ENCODE measurements at regions not wholly inside any gene's neighbourhood (a gene's known extent, or its start where the extent isn't known, plus 50 kb on each side); places are given as distances from the start of the nearest gene placed in this dataset.

GRCh38 chr18:30862900-30863299 is 179.6 kb downstream of the DSC3 start:
- peaks cover 2% of the 10 kb centered on the region for H3K27me3 Mint-ChIP-seq (ENCODE audit: low read depth)
- H3K27ac Mint-ChIP-seq (ENCODE audit: unreplicated experiment): no peak overlapping the region
- no peak for DNase-seq (ENCODE audit: low spot score)
- H3K4me3 Mint-ChIP-seq (ENCODE audit: unreplicated experiment): no peak overlapping the region
- peaks cover 4% of the 10 kb centered on the region for H3K9me3 Mint-ChIP-seq (ENCODE audit: low read depth)
- no peaks in the 10 kb centered on the region for H3K4me1 Mint-ChIP-seq (ENCODE audit: low read depth)
- TF ChIP-seq CTCF (IDR thresholded peaks at IDR 0.05): no peak
- no peaks in the 10 kb centered on the region for H3K36me3 Mint-ChIP-seq (ENCODE audit: low read depth)

- H3K4me3 Mint-ChIP-seq (ENCODE audit: unreplicated experiment): no peak overlapping the region
- H3K4me1 Mint-ChIP-seq (ENCODE audit: low read depth): no peaks in the 10 kb centered on the region
- H3K27me3 Mint-ChIP-seq (ENCODE audit: low read depth): peaks cover 2% of the 10 kb centered on the region
- H3K36me3 Mint-ChIP-seq (ENCODE audit: low read depth): no peaks in the 10 kb centered on the region
- no peak overlapping the region for H3K27ac Mint-ChIP-seq (ENCODE audit: unreplicated experiment)
- no peak for TF ChIP-seq CTCF (IDR thresholded peaks at IDR 0.05)
- H3K9me3 Mint-ChIP-seq (ENCODE audit: low read depth): no peaks in the 10 kb centered on the region
- no peak for DNase-seq (ENCODE audit: low spot score)
These were observed 181.8 kb downstream of the DSC3 start for GRCh38 chr18:30860741-30861140.

- Mint-ChIP-seq H3K27ac (ENCODE audit: unreplicated experiment) (no peak overlapping the region), H3K36me3 (ENCODE audit: low read depth) (no peaks in the 10 kb centered on the region), H3K4me3 (ENCODE audit: unreplicated experiment) (no peak overlapping the region), H3K4me1 (ENCODE audit: low read depth) (no peaks in the 10 kb centered on the region), H3K9me3 (ENCODE audit: low read depth) (no peaks in the 10 kb centered on the region), H3K27me3 (ENCODE audit: low read depth) (peaks cover 2% of the 10 kb centered on the region)
- no peak for DNase-seq (ENCODE audit: low spot score)
- TF ChIP-seq CTCF (IDR thresholded peaks at IDR 0.05): no peak
These were observed 183.5 kb downstream of the DSC3 start for GRCh38 chr18:30859036-30859435.

GRCh38 chr18:30858560-30858959 is 184.0 kb downstream of the DSC3 start:
- H3K4me3 Mint-ChIP-seq (ENCODE audit: unreplicated experiment): no peak overlapping the region
- DNase-seq (ENCODE audit: low spot score): no peak
- H3K36me3 Mint-ChIP-seq (ENCODE audit: low read depth): no peaks in the 10 kb centered on the region
- TF ChIP-seq CTCF (IDR thresholded peaks at IDR 0.05): no peak
- H3K4me1 Mint-ChIP-seq (ENCODE audit: low read depth): no peaks in the 10 kb centered on the region
- no peaks in the 10 kb centered on the region for H3K9me3 Mint-ChIP-seq (ENCODE audit: low read depth)
- peaks cover 2% of the 10 kb centered on the region for H3K27me3 Mint-ChIP-seq (ENCODE audit: low read depth)
- no peak overlapping the region for H3K27ac Mint-ChIP-seq (ENCODE audit: unreplicated experiment)

GRCh38 chr18:30855762-30856161 is 186.8 kb downstream of the DSC3 start:
- TF ChIP-seq CTCF (IDR thresholded peaks at IDR 0.05): no peak
- no peak for DNase-seq (ENCODE audit: low spot score)
- no peaks in the 10 kb centered on the region for H3K36me3 Mint-ChIP-seq (ENCODE audit: low read depth)
- no peak overlapping the region for H3K4me3 Mint-ChIP-seq (ENCODE audit: unreplicated experiment)
- H3K4me1 Mint-ChIP-seq (ENCODE audit: low read depth): no peaks in the 10 kb centered on the region
- peaks cover 2% of the 10 kb centered on the region for H3K27me3 Mint-ChIP-seq (ENCODE audit: low read depth)
- H3K27ac Mint-ChIP-seq (ENCODE audit: unreplicated experiment): no peak overlapping the region
- H3K9me3 Mint-ChIP-seq (ENCODE audit: low read depth): no peaks in the 10 kb centered on the region
